Left ventricle myocardium inferior (tissue), 1 donor: ENCODE measurements at regions not wholly inside any gene's neighbourhood (a gene's known extent, or its start where the extent isn't known, plus 50 kb on each side); places are given as distances from the start of the nearest gene placed in this dataset.

Source experiments
- DNase-seq: peaks from one replicate; pipeline ENCODE4 v3.0.0-alpha.2; 2020
- H3K27ac ChIP-seq: fragments of 200-600 bp; replicated peaks from 2 replicates; pipeline ENCODE4 v1.8.0; 2021
- H3K27me3 ChIP-seq: fragments of 200-600 bp; 2 replicates; pipeline ENCODE4 v1.8.0; 2021; ENCODE audit warnings: low read depth
- H3K36me3 ChIP-seq: fragments of 200-600 bp; 2 replicates; pipeline ENCODE4 v1.8.0; 2021
- H3K4me1 ChIP-seq: fragments of 200-600 bp; 2 replicates; pipeline ENCODE4 v1.8.0; 2021
- H3K4me3 ChIP-seq: fragments of 200-600 bp; 2 replicates; pipeline ENCODE4 v1.8.0; 2021; ENCODE audit warnings: mild to moderate bottlenecking, moderate library complexity
- H3K9me3 ChIP-seq: fragments of 200-600 bp; replicated peaks from 2 replicates; pipeline ENCODE4 v1.8.0; 2021
- CTCF ChIP-seq: fragments of 200-600 bp; IDR thresholded peaks from 2 replicates; pipeline ENCODE4 v1.8.0; 2021; ENCODE audit warnings: antibody characterized with exemption, mild to moderate bottlenecking, borderline replicate concordance
- intact Hi-C: fragments of 100-400 bp; cut with micrococcal nuclease; formaldehyde crosslinking; loops from one replicate; pipeline ENCODE4 v1.11.0; 2022
- donor health status: DM: no; HTN: yes; CAD: no; lungs with severe emphysema.

GRCh38 chr4:111744847-111745246, 400.4 kb upstream of the FAM241A start:
- DNase-seq = no peak
- Histone ChIP-seq H3K36me3 (no peaks in the 10 kb centered on the region), H3K9me3 (no peaks in the 10 kb centered on the region), H3K4me3 (no peak overlapping the region), H3K27ac (no peak overlapping the region), H3K27me3 (peaks cover 4% of the 10 kb centered on the region), H3K4me1 (no peaks in the 10 kb centered on the region)
- no peak for TF ChIP-seq CTCF
- intact Hi-C loops = no loop called here

- no peak overlapping the region for H3K27ac ChIP-seq
- intact Hi-C loops = no loop called here
- TF ChIP-seq CTCF = no peak
- H3K4me1 ChIP-seq = no peaks in the 10 kb centered on the region
- no peak for DNase-seq
- peaks cover 4% of the 10 kb centered on the region for H3K27me3 ChIP-seq
- no peak overlapping the region for H3K4me3 ChIP-seq
- H3K9me3 ChIP-seq = no peaks in the 10 kb centered on the region
- no peaks in the 10 kb centered on the region for H3K36me3 ChIP-seq
Measured at GRCh38 chr4:111748157-111748556, 397.1 kb upstream of the FAM241A start.

GRCh38 chr4:111754003-111754402, 391.3 kb upstream of the FAM241A start:
- Histone ChIP-seq H3K27ac (no peak overlapping the region), H3K9me3 (no peaks in the 10 kb centered on the region), H3K4me3 (no peak overlapping the region), H3K27me3 (no peaks in the 10 kb centered on the region), H3K4me1 (no peaks in the 10 kb centered on the region), H3K36me3 (no peaks in the 10 kb centered on the region)
- no peak for DNase-seq
- intact Hi-C loops = no loop called here
- TF ChIP-seq CTCF = no peak

- Histone ChIP-seq H3K9me3 (no peaks in the 10 kb centered on the region), H3K4me1 (no peaks in the 10 kb centered on the region), H3K27ac (no peak overlapping the region), H3K27me3 (no peaks in the 10 kb centered on the region), H3K4me3 (no peak overlapping the region), H3K36me3 (no peaks in the 10 kb centered on the region)
- no peak for TF ChIP-seq CTCF
- intact Hi-C loops = no loop called here
- DNase-seq = no peak
Measured at GRCh38 chr4:111755571-111755970, 389.7 kb upstream of the FAM241A start.

- intact Hi-C loops = no loop called here
- H3K4me3 ChIP-seq = no peak overlapping the region
Measured at GRCh38 chr4:111761531-111761930, 383.7 kb upstream of the FAM241A start.

More at GRCh38 chr4:111761531-111761930, 383.7 kb upstream of the FAM241A start:
- Histone ChIP-seq H3K27me3 (no peaks in the 10 kb centered on the region), H3K27ac (no peak overlapping the region), H3K36me3 (no peaks in the 10 kb centered on the region), H3K4me1 (no peaks in the 10 kb centered on the region), H3K9me3 (peaks cover 12% of the 10 kb centered on the region)
- TF ChIP-seq CTCF = no peak
- no peak for DNase-seq
